ENCODE measurements at regions not wholly inside any gene's neighbourhood (a gene's known extent, or its start where the extent isn't known, plus 50 kb on each side); places are given as distances from the start of the nearest gene placed in this dataset.
A peak's percentile ranks its signal among the peaks of the same experiment; 100 is the strongest.

- Histone ChIP-seq H3K36me3 (ENCODE audit: low read depth) (no peaks in the 10 kb centered on the region), H3K4me1 (ENCODE audit: insufficient read depth) (peaks cover 25% of the 10 kb centered on the region), H3K9me2 (ENCODE audit: insufficient read depth) (no peaks in the 10 kb centered on the region), H2AFZ (no peak overlapping the region), H3K27ac (no peak overlapping the region), H3K4me3 (no peak overlapping the region), H3K27me3 (replicated peaks; ENCODE audit: insufficient read depth) (no peaks in the 10 kb centered on the region), H3K9ac (no peak overlapping the region), H3K9me3 (ENCODE audit: low read depth) (no peaks in the 10 kb centered on the region), H3F3A (ENCODE audit: insufficient read depth) (peaks cover 12% of the 10 kb centered on the region), H4K20me1 (ENCODE audit: insufficient read depth) (no peaks in the 10 kb centered on the region), H3K79me2 (ENCODE audit: insufficient read depth) (no peaks in the 10 kb centered on the region), H3K4me2 (ENCODE audit: unreplicated experiment) (no peak overlapping the region)
- DNase-seq: no peak
- no peak for TF ChIP-seq EZH2 (IDR thresholded peaks at IDR 0.05; ENCODE audit: insufficient read depth, poor library complexity, severe bottlenecking)
- no peak for TF ChIP-seq EZH2phosphoT487 (IDR thresholded peaks at IDR 0.05; ENCODE audit: insufficient read depth, low read depth)
- WGBS, 2 experiments (ENCODE audit: low coverage in 1 of 2, low lambda C conversion rate in 2 of 2, missing lambda C conversion rate in 2 of 2): 94 to 96% methylated on average over 2 of the region's 2 CpGs
- in situ Hi-C loops (cut with MboI): loop anchor here (10.0 kb wide), 2 partner anchors 188 to 468 kb away; partner anchors contain the start of gene ADO
Observed at GRCh38 chr10:62616885-62617590, 187.5 kb upstream of the ADO start.

- 83% methylated on average over 7 to 9 of the region's 9 CpGs for WGBS, 2 experiments (ENCODE audit: low coverage in 1 of 2, low lambda C conversion rate in 2 of 2, missing lambda C conversion rate in 2 of 2)
- in situ Hi-C loops (cut with MboI): loop anchor here (10.0 kb wide), 2 partner anchors 187 to 467 kb away; partner anchors contain the start of gene ADO
- no peak for DNase-seq
Observed at GRCh38 chr10:62617652-62618051, 186.9 kb upstream of the ADO start.

GRCh38 chr10:62618054-62618453, 186.5 kb upstream of the ADO start:
- Histone ChIP-seq H3K36me3 (ENCODE audit: low read depth) (no peaks in the 10 kb centered on the region), H4K20me1 (ENCODE audit: insufficient read depth) (no peaks in the 10 kb centered on the region), H3K4me2 (ENCODE audit: unreplicated experiment) (no peak overlapping the region), H3K9me3 (ENCODE audit: low read depth) (no peaks in the 10 kb centered on the region), H3K9me2 (ENCODE audit: insufficient read depth) (no peaks in the 10 kb centered on the region), H3K27me3 (replicated peaks; ENCODE audit: insufficient read depth) (no peaks in the 10 kb centered on the region), H3K79me2 (ENCODE audit: insufficient read depth) (no peaks in the 10 kb centered on the region), H3K4me1 (ENCODE audit: insufficient read depth) (peaks cover 24% of the 10 kb centered on the region), H3K4me3 (no peak overlapping the region), H2AFZ (no peak overlapping the region), H3F3A (ENCODE audit: insufficient read depth) (peaks cover 12% of the 10 kb centered on the region), H3K27ac (no peak overlapping the region), H3K9ac (no peak overlapping the region)
- 93 to 97% methylated on average over 5 of the region's 5 CpGs for WGBS, 2 experiments (ENCODE audit: low coverage in 1 of 2, low lambda C conversion rate in 2 of 2, missing lambda C conversion rate in 2 of 2)
- TF ChIP-seq EZH2phosphoT487 (IDR thresholded peaks at IDR 0.05; ENCODE audit: insufficient read depth, low read depth) (no peak), EZH2 (IDR thresholded peaks at IDR 0.05; ENCODE audit: insufficient read depth, poor library complexity, severe bottlenecking) (no peak)
- in situ Hi-C loops (cut with MboI): loop anchor here (10.0 kb wide), 2 partner anchors 187 to 467 kb away; partner anchors contain the start of gene ADO
- DNase-seq: no peak

More at GRCh38 chr10:62617652-62618051, 186.9 kb upstream of the ADO start:
- Histone ChIP-seq H3K9me2 (ENCODE audit: insufficient read depth) (no peaks in the 10 kb centered on the region), H3K4me1 (ENCODE audit: insufficient read depth) (peaks cover 25% of the 10 kb centered on the region), H3K27ac (no peak overlapping the region), H3K4me2 (ENCODE audit: unreplicated experiment) (no peak overlapping the region), H2AFZ (no peak overlapping the region), H3K27me3 (replicated peaks; ENCODE audit: insufficient read depth) (no peaks in the 10 kb centered on the region), H3K9me3 (ENCODE audit: low read depth) (no peaks in the 10 kb centered on the region), H3F3A (ENCODE audit: insufficient read depth) (peaks cover 12% of the 10 kb centered on the region), H3K79me2 (ENCODE audit: insufficient read depth) (no peaks in the 10 kb centered on the region), H3K4me3 (no peak overlapping the region), H4K20me1 (ENCODE audit: insufficient read depth) (no peaks in the 10 kb centered on the region), H3K36me3 (ENCODE audit: low read depth) (no peaks in the 10 kb centered on the region), H3K9ac (no peak overlapping the region)
- TF ChIP-seq EZH2phosphoT487 (IDR thresholded peaks at IDR 0.05; ENCODE audit: insufficient read depth, low read depth): no peak

GRCh38 chr10:62618576-62619412, 185.7 kb upstream of the ADO start:
- peaks cover 21% of the 10 kb centered on the region for H3K4me1 ChIP-seq (ENCODE audit: insufficient read depth)
- no peaks in the 10 kb centered on the region for H3K27me3 ChIP-seq (replicated peaks; ENCODE audit: insufficient read depth)
- no peak overlapping the region for H3K4me3 ChIP-seq
- no peaks in the 10 kb centered on the region for H3K9me2 ChIP-seq (ENCODE audit: insufficient read depth)
- H3F3A ChIP-seq (ENCODE audit: insufficient read depth): peaks cover 11% of the 10 kb centered on the region
- no peak overlapping the region for H3K4me2 ChIP-seq (ENCODE audit: unreplicated experiment)
- peak; percentile 86 for DNase-seq
- TF ChIP-seq EZH2 (IDR thresholded peaks at IDR 0.05; ENCODE audit: insufficient read depth, poor library complexity, severe bottlenecking): no peak
- no peak for TF ChIP-seq EZH2phosphoT487 (IDR thresholded peaks at IDR 0.05; ENCODE audit: insufficient read depth, low read depth)
- WGBS, 2 experiments (ENCODE audit: low coverage in 1 of 2, low lambda C conversion rate in 2 of 2, missing lambda C conversion rate in 2 of 2): 50 to 60% methylated on average over 7 of the region's 7 CpGs
- H3K36me3 ChIP-seq (ENCODE audit: low read depth): no peaks in the 10 kb centered on the region
- H3K9me3 ChIP-seq (ENCODE audit: low read depth): no peaks in the 10 kb centered on the region
- H4K20me1 ChIP-seq (ENCODE audit: insufficient read depth): no peaks in the 10 kb centered on the region
- H3K9ac ChIP-seq: no peak overlapping the region
- in situ Hi-C loops (cut with MboI): loop anchor here (10.0 kb wide), 2 partner anchors 186 to 466 kb away; partner anchors contain the start of gene ADO
- no peak overlapping the region for H3K27ac ChIP-seq
- no peaks in the 10 kb centered on the region for H3K79me2 ChIP-seq (ENCODE audit: insufficient read depth)
- H2AFZ ChIP-seq: no peak overlapping the region

All from GM23248 (cell line).